A673 (cell line): ENCODE measurements at regions not wholly inside any gene's neighbourhood (a gene's known extent, or its start where the extent isn't known, plus 50 kb on each side); places are given as distances from the start of the nearest gene placed in this dataset.

ENCODE experiments used
- BruUV-seq: library from RNA; stranded (reverse); fragments of 400-500 nt; replicated peaks from 2 replicates; lab custom pipeline; 2021; lab: Mats Ljungman, UMichigan
- CTCF ChIA-PET: fragments of 300-600 bp; sonication (Branson Sonifier 250); formaldehyde crosslinking; loops from one replicate; lab custom pipeline; 2022; ENCODE audit warnings: antibody characterized with exemption; lab: Charles Lee
- POLR2A ChIA-PET: fragments of 300-600 bp; sonication (Branson Sonifier 250); formaldehyde crosslinking; loops from one replicate; lab custom pipeline; 2022; ENCODE audit warnings: antibody characterized with exemption; ENCODE audit not compliant: low non-redundant PET; lab: Charles Lee
- DNase-seq: peaks from one replicate; pipeline ENCODE4 v3.0.0-alpha.2; 2015; ENCODE audit warnings: low spot score
- H3K27ac ChIP-seq: fragments of 200-600 bp; sonication (generic); 2 replicates; pipeline ENCODE4 v1.5.1; 2016; ENCODE audit warnings: mixed run types, low read depth, mild to moderate bottlenecking, mixed read lengths, antibody characterized with exemption, low read length; ENCODE audit not compliant: poor library complexity, severe bottlenecking
- H3K27me3 ChIP-seq: fragments of 200-600 bp; sonication (generic); replicated peaks from 2 replicates; pipeline ENCODE4 v1.6.1; 2017; ENCODE audit warnings: mixed run types, low read depth, mild to moderate bottlenecking, mixed read lengths, antibody characterized with exemption, low read length; ENCODE audit not compliant: insufficient read depth, poor library complexity
- H3K36me3 ChIP-seq: fragments of 200-600 bp; sonication (generic); 2 replicates; pipeline ENCODE4 v1.6.1; 2016; ENCODE audit warnings: mixed run types, mild to moderate bottlenecking, mixed read lengths, antibody characterized with exemption, low read length; ENCODE audit not compliant: insufficient read depth, poor library complexity, severe bottlenecking
- H3K4me1 ChIP-seq: fragments of 200-600 bp; sonication (generic); 2 replicates; pipeline ENCODE4 v1.6.1; 2017; ENCODE audit warnings: mixed run types, mild to moderate bottlenecking, mixed read lengths, antibody characterized with exemption, low read length; ENCODE audit not compliant: insufficient read depth, poor library complexity, severe bottlenecking
- H3K4me3 ChIP-seq: fragments of 200-600 bp; sonication (generic); 2 replicates; pipeline ENCODE4 v1.5.1; 2016; ENCODE audit warnings: low read depth, mixed run types, mild to moderate bottlenecking, mixed read lengths, low read length; ENCODE audit not compliant: poor library complexity, severe bottlenecking
- H3K9me3 ChIP-seq: fragments of 200-600 bp; sonication (generic); 2 replicates; pipeline ENCODE4 v1.6.1; 2016; ENCODE audit warnings: mixed run types, low read depth, mild to moderate bottlenecking, mixed read lengths, antibody characterized with exemption, low read length; ENCODE audit not compliant: poor library complexity, severe bottlenecking
- EZH2 ChIP-seq: fragments of 200-600 bp; sonication (generic); IDR thresholded peaks from 2 replicates; pipeline ENCODE4 v1.6.1; 2017; ENCODE audit warnings: borderline replicate concordance, low read depth, mild to moderate bottlenecking, mixed read lengths, antibody characterized with exemption, low read length; ENCODE audit not compliant: poor library complexity, severe bottlenecking
- intact Hi-C: fragments of 100-400 bp; cut with micrococcal nuclease; formaldehyde crosslinking; loops from one replicate; pipeline ENCODE4 v1.10.0; 2022; ENCODE audit not compliant: unreplicated experiment
- TF ChIP-seq, protein P1 (sequence below): fragments of 300-800, 200-600 bp; sonication (generic); conservative IDR thresholded peaks from 2 replicates; pipeline ENCODE4 v1.5.1; 2017; ENCODE audit warnings: low read depth, mild to moderate bottlenecking, antibody characterized with exemption, low read length, moderate library complexity, mixed read lengths

GRCh38 chr15:98164986-98165385 lies 204.5 kb downstream of the ARRDC4 start:
- TF ChIP-seq, protein P1, sequence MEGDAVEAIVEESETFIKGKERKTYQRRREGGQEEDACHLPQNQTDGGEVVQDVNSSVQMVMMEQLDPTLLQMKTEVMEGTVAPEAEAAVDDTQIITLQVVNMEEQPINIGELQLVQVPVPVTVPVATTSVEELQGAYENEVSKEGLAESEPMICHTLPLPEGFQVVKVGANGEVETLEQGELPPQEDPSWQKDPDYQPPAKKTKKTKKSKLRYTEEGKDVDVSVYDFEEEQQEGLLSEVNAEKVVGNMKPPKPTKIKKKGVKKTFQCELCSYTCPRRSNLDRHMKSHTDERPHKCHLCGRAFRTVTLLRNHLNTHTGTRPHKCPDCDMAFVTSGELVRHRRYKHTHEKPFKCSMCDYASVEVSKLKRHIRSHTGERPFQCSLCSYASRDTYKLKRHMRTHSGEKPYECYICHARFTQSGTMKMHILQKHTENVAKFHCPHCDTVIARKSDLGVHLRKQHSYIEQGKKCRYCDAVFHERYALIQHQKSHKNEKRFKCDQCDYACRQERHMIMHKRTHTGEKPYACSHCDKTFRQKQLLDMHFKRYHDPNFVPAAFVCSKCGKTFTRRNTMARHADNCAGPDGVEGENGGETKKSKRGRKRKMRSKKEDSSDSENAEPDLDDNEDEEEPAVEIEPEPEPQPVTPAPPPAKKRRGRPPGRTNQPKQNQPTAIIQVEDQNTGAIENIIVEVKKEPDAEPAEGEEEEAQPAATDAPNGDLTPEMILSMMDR, result no peak
- TF ChIP-seq EZH2, result no peak
- H3K4me1 ChIP-seq, result peaks cover 8% of the 10 kb centered on the region
- DNase-seq, result no peak
- POLR2A ChIA-PET, result no interaction called here
- no peaks in the 10 kb centered on the region for H3K36me3 ChIP-seq
- intact Hi-C loops, result no loop called here
- H3K4me3 ChIP-seq, result no peak overlapping the region
- no peaks in the 10 kb centered on the region for H3K9me3 ChIP-seq
- no peak overlapping the region for H3K27ac ChIP-seq
- H3K27me3 ChIP-seq, result peaks cover 23% of the 10 kb centered on the region
- no TSS peak for BruUV-seq
- CTCF ChIA-PET, result no interaction called here

GRCh38 chr15:98167722-98168268 lies 207.3 kb downstream of the ARRDC4 start:
- Histone ChIP-seq H3K4me1 (no peaks in the 10 kb centered on the region), H3K27me3 (peaks cover 33% of the 10 kb centered on the region), H3K27ac (no peak overlapping the region), H3K36me3 (no peaks in the 10 kb centered on the region), H3K4me3 (no peak overlapping the region), H3K9me3 (no peaks in the 10 kb centered on the region)
- no peak for DNase-seq
- intact Hi-C loops, result no loop called here
- ChIA-PET CTCF (no interaction called here), POLR2A (no interaction called here)
- TF ChIP-seq, protein P1, result no peak
- no peak for TF ChIP-seq EZH2
- BruUV-seq, result no TSS peak

- Histone ChIP-seq H3K27me3 (peaks cover 33% of the 10 kb centered on the region), H3K4me3 (no peak overlapping the region), H3K4me1 (no peaks in the 10 kb centered on the region), H3K9me3 (no peaks in the 10 kb centered on the region), H3K36me3 (no peaks in the 10 kb centered on the region), H3K27ac (no peak overlapping the region)
- ChIA-PET CTCF (no interaction called here), POLR2A (no interaction called here)
- intact Hi-C loops, result no loop called here
- TF ChIP-seq EZH2, result no peak
- TF ChIP-seq, protein P1, result no peak
- no peak for DNase-seq
- no TSS peak for BruUV-seq
These were observed 209.0 kb downstream of the ARRDC4 start for GRCh38 chr15:98169551-98169950.
